ENCODE measurements at regions not wholly inside any gene's neighbourhood (a gene's known extent, or its start where the extent isn't known, plus 50 kb on each side); places are given as distances from the start of the nearest gene placed in this dataset.

DNA sequence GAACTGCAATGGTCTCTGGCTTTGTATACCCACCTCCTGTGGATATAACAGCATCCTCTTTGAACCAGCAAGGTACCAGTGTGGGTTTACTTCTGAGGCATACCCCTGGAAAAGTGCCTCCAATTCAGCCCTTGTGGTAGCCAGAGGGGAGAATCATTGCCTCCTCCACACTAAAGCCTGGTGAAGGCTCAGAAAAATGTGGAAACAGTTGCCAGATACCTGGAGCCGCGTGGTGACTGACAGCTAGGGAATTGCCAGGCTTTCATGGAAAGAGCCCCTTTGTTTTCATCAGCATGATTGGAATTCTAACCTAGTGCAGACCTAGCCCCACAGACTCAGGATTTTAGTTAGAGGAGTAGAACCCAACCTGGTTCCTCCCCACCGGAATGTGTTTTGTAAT is 168.6 kb upstream of the KLF3 start:
- no peak overlapping the region for H3K9ac ChIP-seq
- H3K27me3 ChIP-seq (ENCODE audit: insufficient read depth, low read depth): no peaks in the 10 kb centered on the region
- no peaks in the 10 kb centered on the region for H3K36me3 ChIP-seq (ENCODE audit: insufficient read depth)
- H2AFZ ChIP-seq (ENCODE audit: low read depth): no peak overlapping the region
- TF ChIP-seq, protein P1, sequence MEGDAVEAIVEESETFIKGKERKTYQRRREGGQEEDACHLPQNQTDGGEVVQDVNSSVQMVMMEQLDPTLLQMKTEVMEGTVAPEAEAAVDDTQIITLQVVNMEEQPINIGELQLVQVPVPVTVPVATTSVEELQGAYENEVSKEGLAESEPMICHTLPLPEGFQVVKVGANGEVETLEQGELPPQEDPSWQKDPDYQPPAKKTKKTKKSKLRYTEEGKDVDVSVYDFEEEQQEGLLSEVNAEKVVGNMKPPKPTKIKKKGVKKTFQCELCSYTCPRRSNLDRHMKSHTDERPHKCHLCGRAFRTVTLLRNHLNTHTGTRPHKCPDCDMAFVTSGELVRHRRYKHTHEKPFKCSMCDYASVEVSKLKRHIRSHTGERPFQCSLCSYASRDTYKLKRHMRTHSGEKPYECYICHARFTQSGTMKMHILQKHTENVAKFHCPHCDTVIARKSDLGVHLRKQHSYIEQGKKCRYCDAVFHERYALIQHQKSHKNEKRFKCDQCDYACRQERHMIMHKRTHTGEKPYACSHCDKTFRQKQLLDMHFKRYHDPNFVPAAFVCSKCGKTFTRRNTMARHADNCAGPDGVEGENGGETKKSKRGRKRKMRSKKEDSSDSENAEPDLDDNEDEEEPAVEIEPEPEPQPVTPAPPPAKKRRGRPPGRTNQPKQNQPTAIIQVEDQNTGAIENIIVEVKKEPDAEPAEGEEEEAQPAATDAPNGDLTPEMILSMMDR (conservative IDR thresholded peaks at IDR 0.05; ENCODE audit: low read depth, low read length): no peak
- H3K79me2 ChIP-seq (ENCODE audit: insufficient read depth, low read depth): no peaks in the 10 kb centered on the region
- H3K4me2 ChIP-seq: no peak overlapping the region
- no peaks in the 10 kb centered on the region for H4K20me1 ChIP-seq (ENCODE audit: insufficient read depth)
- H3K4me3 ChIP-seq (IDR thresholded peaks at IDR 0.05; ENCODE audit: insufficient read depth, low read depth, low read length): no peak overlapping the region
- H3K27ac ChIP-seq: no peak overlapping the region
- no peaks in the 10 kb centered on the region for H3K4me1 ChIP-seq (ENCODE audit: low read depth, poor library complexity, severe bottlenecking)

DNA sequence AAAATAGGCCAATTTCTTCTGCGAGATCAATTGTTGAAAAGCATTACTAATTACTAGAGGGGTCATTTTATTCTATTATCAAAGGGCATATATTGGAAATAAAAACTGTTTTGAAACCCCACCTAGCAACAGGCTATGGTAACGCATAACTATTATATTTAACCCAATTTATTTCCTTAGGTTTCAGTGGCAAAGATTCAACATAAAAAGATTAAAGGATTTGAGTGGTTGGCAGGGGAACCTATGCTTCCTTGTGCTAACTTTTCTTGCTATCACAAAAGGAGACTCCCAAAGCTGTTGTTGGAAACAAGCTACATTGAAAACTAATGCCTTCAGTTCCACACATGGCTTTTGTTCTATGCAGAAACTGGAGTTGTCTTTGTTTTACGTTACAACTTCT is 166.9 kb upstream of the KLF3 start:
- H3K36me3 ChIP-seq (ENCODE audit: insufficient read depth): no peaks in the 10 kb centered on the region
- no peak overlapping the region for H3K27ac ChIP-seq
- no peaks in the 10 kb centered on the region for H4K20me1 ChIP-seq (ENCODE audit: insufficient read depth)
- no peak overlapping the region for H3K4me3 ChIP-seq (IDR thresholded peaks at IDR 0.05; ENCODE audit: insufficient read depth, low read depth, low read length)
- H3K4me1 ChIP-seq (ENCODE audit: low read depth, poor library complexity, severe bottlenecking): no peaks in the 10 kb centered on the region
- TF ChIP-seq, protein P1 (conservative IDR thresholded peaks at IDR 0.05; ENCODE audit: low read depth, low read length): no peak
- no peak overlapping the region for H2AFZ ChIP-seq (ENCODE audit: low read depth)
- no peaks in the 10 kb centered on the region for H3K27me3 ChIP-seq (ENCODE audit: insufficient read depth, low read depth)
- no peaks in the 10 kb centered on the region for H3K79me2 ChIP-seq (ENCODE audit: insufficient read depth, low read depth)
- no peak overlapping the region for H3K9ac ChIP-seq
- no peak overlapping the region for H3K4me2 ChIP-seq

DNA sequence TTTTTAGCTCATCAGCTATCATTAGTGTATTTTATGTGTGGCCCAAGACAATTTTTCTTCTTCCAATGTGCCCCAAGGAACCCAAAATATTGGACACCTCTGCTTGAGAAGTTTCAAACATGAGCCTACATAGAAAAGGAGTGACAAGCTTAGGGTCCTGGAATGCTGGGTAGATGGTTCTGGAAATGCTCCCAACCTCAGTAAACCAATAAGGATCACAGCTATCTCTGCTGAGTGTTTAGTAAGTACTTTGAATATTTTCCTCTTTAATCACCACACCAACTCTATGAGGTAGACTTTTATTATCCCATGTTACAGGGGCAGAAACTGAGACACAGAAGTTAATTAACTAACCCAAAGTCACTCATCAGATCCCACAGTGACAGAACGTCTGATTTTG is 164.9 kb upstream of the KLF3 start:
- no peak overlapping the region for H3K27ac ChIP-seq
- TF ChIP-seq, protein P1 (conservative IDR thresholded peaks at IDR 0.05; ENCODE audit: low read depth, low read length): no peak
- H3K9ac ChIP-seq: no peak overlapping the region
- H2AFZ ChIP-seq (ENCODE audit: low read depth): no peak overlapping the region
- no peak overlapping the region for H3K4me3 ChIP-seq (IDR thresholded peaks at IDR 0.05; ENCODE audit: insufficient read depth, low read depth, low read length)
- no peaks in the 10 kb centered on the region for H3K4me1 ChIP-seq (ENCODE audit: low read depth, poor library complexity, severe bottlenecking)
- no peaks in the 10 kb centered on the region for H4K20me1 ChIP-seq (ENCODE audit: insufficient read depth)
- no peak overlapping the region for H3K4me2 ChIP-seq
- H3K27me3 ChIP-seq (ENCODE audit: insufficient read depth, low read depth): no peaks in the 10 kb centered on the region
- no peaks in the 10 kb centered on the region for H3K36me3 ChIP-seq (ENCODE audit: insufficient read depth)
- no peaks in the 10 kb centered on the region for H3K79me2 ChIP-seq (ENCODE audit: insufficient read depth, low read depth)

DNA sequence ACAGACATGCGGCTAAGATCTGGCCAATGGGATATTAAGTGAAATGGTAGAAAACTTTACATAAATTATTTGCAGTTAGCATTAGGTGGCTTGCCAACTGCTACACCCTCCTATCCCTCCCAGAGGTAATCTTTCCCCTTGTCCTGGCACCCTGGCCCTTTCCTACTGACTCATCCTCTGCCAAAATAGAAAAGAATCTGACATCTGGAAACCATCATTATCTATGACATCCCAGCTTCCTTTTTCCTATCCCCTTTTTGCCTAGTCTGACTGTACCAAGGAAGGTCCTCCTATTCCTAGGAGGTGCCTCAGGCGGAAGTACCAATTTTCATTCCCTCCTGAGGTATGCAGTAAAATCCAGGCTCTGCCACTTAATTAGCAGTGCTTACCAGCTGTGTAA is 163.6 kb upstream of the KLF3 start:
- no peaks in the 10 kb centered on the region for H3K4me1 ChIP-seq (ENCODE audit: low read depth, poor library complexity, severe bottlenecking)
- no peaks in the 10 kb centered on the region for H3K27me3 ChIP-seq (ENCODE audit: insufficient read depth, low read depth)
- no peak overlapping the region for H3K4me3 ChIP-seq (IDR thresholded peaks at IDR 0.05; ENCODE audit: insufficient read depth, low read depth, low read length)
- TF ChIP-seq, protein P1 (conservative IDR thresholded peaks at IDR 0.05; ENCODE audit: low read depth, low read length): no peak
- no peak overlapping the region for H2AFZ ChIP-seq (ENCODE audit: low read depth)
- H3K9ac ChIP-seq: no peak overlapping the region
- no peaks in the 10 kb centered on the region for H3K36me3 ChIP-seq (ENCODE audit: insufficient read depth)
- no peak overlapping the region for H3K27ac ChIP-seq
- H4K20me1 ChIP-seq (ENCODE audit: insufficient read depth): no peaks in the 10 kb centered on the region
- H3K4me2 ChIP-seq: no peak overlapping the region
- H3K79me2 ChIP-seq (ENCODE audit: insufficient read depth, low read depth): no peaks in the 10 kb centered on the region

DNA sequence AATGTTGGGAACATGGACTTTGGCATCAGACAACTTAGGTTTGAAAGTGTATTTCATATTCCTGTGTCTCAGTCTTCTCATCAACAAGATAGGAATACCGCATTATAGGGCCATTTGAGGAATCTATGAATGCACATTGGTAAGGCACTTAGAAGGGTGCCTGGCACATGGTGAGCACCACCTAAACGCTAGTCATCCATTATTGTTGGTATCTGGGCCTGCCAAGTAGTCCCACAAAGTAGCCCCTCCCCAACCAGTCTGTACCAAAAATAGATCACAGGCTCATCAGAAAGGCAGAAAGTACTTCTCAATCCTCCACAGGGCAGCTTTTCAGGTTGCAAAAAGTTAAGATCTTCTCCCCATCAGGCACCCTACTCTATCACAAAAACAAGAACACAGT is 162.3 kb upstream of the KLF3 start:
- Histone ChIP-seq H3K27ac (no peak overlapping the region), H3K79me2 (ENCODE audit: insufficient read depth, low read depth) (no peaks in the 10 kb centered on the region), H3K27me3 (ENCODE audit: insufficient read depth, low read depth) (no peaks in the 10 kb centered on the region), H3K9ac (no peak overlapping the region), H3K4me1 (ENCODE audit: low read depth, poor library complexity, severe bottlenecking) (no peaks in the 10 kb centered on the region), H3K36me3 (ENCODE audit: insufficient read depth) (no peaks in the 10 kb centered on the region), H2AFZ (ENCODE audit: low read depth) (no peak overlapping the region), H3K4me2 (no peak overlapping the region), H3K4me3 (IDR thresholded peaks at IDR 0.05; ENCODE audit: insufficient read depth, low read depth, low read length) (no peak overlapping the region), H4K20me1 (ENCODE audit: insufficient read depth) (no peaks in the 10 kb centered on the region)
- TF ChIP-seq, protein P1 (conservative IDR thresholded peaks at IDR 0.05; ENCODE audit: low read depth, low read length): no peak

Data from KMS-11 (cell line).